Lower lobe of right lung (tissue), 2 donors: ENCODE measurements at regions not wholly inside any gene's neighbourhood (a gene's known extent, or its start where the extent isn't known, plus 50 kb on each side); places are given as distances from the start of the nearest gene placed in this dataset.
A peak's percentile ranks its signal among the peaks of the same experiment; 100 is the strongest.

Source experiments
- ATAC-seq, 2 donors: fragments of 200-7000 bp; cut with Tn5 transposase; one replicate each; pipeline ENCODE4 v1.9.1; 2020 to 2022; ENCODE audit warnings: mild to moderate bottlenecking in 2 of 2, moderate library complexity in 2 of 2
- DNase-seq: peaks from one replicate; pipeline ENCODE4 v3.0.0-alpha.2; 2020
- H3K27ac ChIP-seq: fragments of 200-600 bp; one replicate; pipeline ENCODE4 v1.8.0; 2022
- H3K27me3 ChIP-seq: fragments of 200-600 bp; one replicate; pipeline ENCODE4 v1.8.0; 2022; ENCODE audit warnings: low read depth
- H3K36me3 ChIP-seq: fragments of 200-600 bp; one replicate; pipeline ENCODE4 v1.8.0; 2022; ENCODE audit warnings: mild to moderate bottlenecking
- H3K4me1 ChIP-seq: fragments of 200-600 bp; one replicate; pipeline ENCODE4 v1.8.0; 2022
- H3K4me3 ChIP-seq: fragments of 200-600 bp; one replicate; pipeline ENCODE4 v1.8.0; 2022; ENCODE audit warnings: mild to moderate bottlenecking
- H3K9me3 ChIP-seq: fragments of 200-600 bp; one replicate; pipeline ENCODE4 v1.8.0; 2022
- intact Hi-C: fragments of 100-400 bp; cut with DNase I; formaldehyde crosslinking; loops from one replicate; pipeline ENCODE4 v1.11.0; 2022
- TF ChIP-seq, protein P1 (sequence below): fragments of 200-600 bp; IDR thresholded peaks from one replicate; pipeline ENCODE4 v1.8.0; 2022; ENCODE audit warnings: antibody characterized with exemption, mild to moderate bottlenecking
- donor health status: DM: no; HTN: yes; CAD: no; lungs with severe emphysema.

- Histone ChIP-seq H3K27ac (no peak overlapping the region), H3K27me3 (no peaks in the 10 kb centered on the region), H3K36me3 (no peaks in the 10 kb centered on the region), H3K4me1 (no peaks in the 10 kb centered on the region), H3K9me3 (no peaks in the 10 kb centered on the region), H3K4me3 (no peak overlapping the region)
- ATAC-seq (no peak), DNase-seq (no peak)
- TF ChIP-seq, protein P1, sequence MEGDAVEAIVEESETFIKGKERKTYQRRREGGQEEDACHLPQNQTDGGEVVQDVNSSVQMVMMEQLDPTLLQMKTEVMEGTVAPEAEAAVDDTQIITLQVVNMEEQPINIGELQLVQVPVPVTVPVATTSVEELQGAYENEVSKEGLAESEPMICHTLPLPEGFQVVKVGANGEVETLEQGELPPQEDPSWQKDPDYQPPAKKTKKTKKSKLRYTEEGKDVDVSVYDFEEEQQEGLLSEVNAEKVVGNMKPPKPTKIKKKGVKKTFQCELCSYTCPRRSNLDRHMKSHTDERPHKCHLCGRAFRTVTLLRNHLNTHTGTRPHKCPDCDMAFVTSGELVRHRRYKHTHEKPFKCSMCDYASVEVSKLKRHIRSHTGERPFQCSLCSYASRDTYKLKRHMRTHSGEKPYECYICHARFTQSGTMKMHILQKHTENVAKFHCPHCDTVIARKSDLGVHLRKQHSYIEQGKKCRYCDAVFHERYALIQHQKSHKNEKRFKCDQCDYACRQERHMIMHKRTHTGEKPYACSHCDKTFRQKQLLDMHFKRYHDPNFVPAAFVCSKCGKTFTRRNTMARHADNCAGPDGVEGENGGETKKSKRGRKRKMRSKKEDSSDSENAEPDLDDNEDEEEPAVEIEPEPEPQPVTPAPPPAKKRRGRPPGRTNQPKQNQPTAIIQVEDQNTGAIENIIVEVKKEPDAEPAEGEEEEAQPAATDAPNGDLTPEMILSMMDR = no peak
- intact Hi-C loops = no loop called here
These were observed 552.9 kb upstream of the KCNMB2 start for GRCh38 chr3:177983320-177983719.

DNA sequence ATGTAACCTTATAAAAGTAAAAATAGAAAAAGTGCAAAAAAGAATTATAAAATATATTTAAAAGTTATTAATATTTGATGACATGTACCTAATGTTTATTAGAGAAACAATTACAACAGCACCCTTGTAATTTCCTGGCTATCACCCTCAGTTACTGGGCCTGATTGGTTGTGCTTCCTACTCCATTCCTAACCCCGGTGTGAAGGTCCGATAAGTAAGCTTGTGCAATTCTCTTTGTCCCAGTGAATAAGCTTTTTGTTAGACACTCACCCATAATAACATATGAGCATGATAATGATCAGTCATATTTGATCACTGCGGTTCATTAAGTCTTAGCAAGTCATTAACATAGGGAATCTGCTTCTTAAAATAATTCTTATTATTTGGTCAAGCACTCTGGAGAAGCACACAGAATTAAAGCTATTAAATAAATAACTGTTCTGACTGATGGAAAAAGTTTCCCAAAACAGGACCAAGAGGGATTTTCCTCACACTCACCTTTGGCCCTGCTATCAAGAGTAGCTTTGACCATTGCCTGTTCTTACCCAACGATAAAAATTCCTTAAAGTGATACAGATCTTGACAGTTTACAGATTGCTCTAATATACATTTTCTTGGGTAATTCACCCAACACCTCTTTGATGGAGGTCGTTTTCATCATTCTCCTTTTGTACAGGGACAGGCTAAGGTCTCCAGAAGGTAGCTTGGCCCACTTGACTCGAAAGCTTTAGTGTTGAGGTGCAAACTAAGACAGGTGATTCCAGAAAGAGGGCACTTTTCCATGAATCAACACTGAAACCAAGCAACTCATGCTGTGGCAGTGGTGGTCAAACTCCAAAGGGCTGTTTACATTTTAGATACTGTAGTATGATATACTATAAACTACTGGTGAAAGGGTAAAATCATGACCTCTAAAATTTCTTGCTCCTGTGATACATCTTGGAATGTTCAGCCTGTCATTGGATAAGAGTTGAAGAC, 543.0 kb upstream of the KCNMB2 start:
- H3K4me3 ChIP-seq = no peak overlapping the region
- no peak for ATAC-seq
- intact Hi-C loops = no loop called here

GRCh38 chr3:177994976-177995375, 541.3 kb upstream of the KCNMB2 start:
- H3K27ac ChIP-seq = no peak overlapping the region
- ATAC-seq (no peak), DNase-seq (no peak)

More for the DNA sequence above, 543.0 kb upstream of the KCNMB2 start:
- no peaks in the 10 kb centered on the region for H3K9me3 ChIP-seq
- H3K27ac ChIP-seq = no peak overlapping the region
- no peak for DNase-seq
- H3K4me1 ChIP-seq = no peaks in the 10 kb centered on the region
- H3K27me3 ChIP-seq = no peaks in the 10 kb centered on the region
- TF ChIP-seq, protein P1 = no peak
- H3K36me3 ChIP-seq = no peaks in the 10 kb centered on the region

GRCh38 chr3:177995381-177996085, 540.7 kb upstream of the KCNMB2 start:
- DNase-seq (no peak), ATAC-seq (no peak)
- no peaks in the 10 kb centered on the region for H3K36me3 ChIP-seq
- no peaks in the 10 kb centered on the region for H3K27me3 ChIP-seq
- H3K4me3 ChIP-seq = no peak overlapping the region
- intact Hi-C loops = no loop called here
- H3K4me1 ChIP-seq = no peaks in the 10 kb centered on the region
- TF ChIP-seq, protein P1 = no peak
- H3K27ac ChIP-seq = no peak overlapping the region
- no peaks in the 10 kb centered on the region for H3K9me3 ChIP-seq

More at GRCh38 chr3:177994976-177995375, 541.3 kb upstream of the KCNMB2 start:
- intact Hi-C loops = no loop called here
- H3K36me3 ChIP-seq = no peaks in the 10 kb centered on the region
- H3K9me3 ChIP-seq = no peaks in the 10 kb centered on the region
- H3K4me3 ChIP-seq = no peak overlapping the region
- TF ChIP-seq, protein P1 = no peak
- H3K27me3 ChIP-seq = no peaks in the 10 kb centered on the region
- H3K4me1 ChIP-seq = no peaks in the 10 kb centered on the region

DNA sequence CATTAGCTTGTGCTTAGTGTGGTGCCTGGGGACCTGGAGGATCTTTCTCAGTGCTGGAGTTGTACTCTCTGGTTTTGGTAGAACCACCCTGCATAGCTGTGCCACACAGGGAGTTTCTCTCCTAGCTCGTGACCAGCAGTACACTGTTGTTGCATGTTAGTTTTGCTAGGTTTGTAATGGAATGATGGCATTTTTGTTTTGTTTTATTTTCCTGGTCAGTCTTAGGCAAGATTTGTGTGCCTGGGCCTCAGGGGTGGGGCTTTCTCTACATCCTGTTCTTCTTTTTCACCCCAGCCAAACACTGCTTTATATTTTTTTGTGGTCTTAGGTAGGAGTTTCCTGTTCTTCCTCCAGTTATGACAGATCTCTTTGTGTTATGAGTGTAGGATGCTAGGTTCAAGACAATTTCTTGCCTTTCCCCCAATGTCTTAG, 534.5 kb upstream of the KCNMB2 start:
- Histone ChIP-seq H3K36me3 (no peaks in the 10 kb centered on the region), H3K27ac (no peak overlapping the region), H3K4me3 (no peak overlapping the region), H3K4me1 (no peaks in the 10 kb centered on the region), H3K9me3 (no peaks in the 10 kb centered on the region), H3K27me3 (no peaks in the 10 kb centered on the region)
- TF ChIP-seq, protein P1 = no peak
- intact Hi-C loops = no loop called here
- DNase-seq (no peak), ATAC-seq (peak in 1 of 2 donors; percentile 71)
